ENCODE measurements at regions not wholly inside any gene's neighbourhood (a gene's known extent, or its start where the extent isn't known, plus 50 kb on each side); places are given as distances from the start of the nearest gene placed in this dataset.

GRCh38 chr4:127000846-127001245, 631.9 kb upstream of the INTU start:
- TF ChIP-seq, protein P1, sequence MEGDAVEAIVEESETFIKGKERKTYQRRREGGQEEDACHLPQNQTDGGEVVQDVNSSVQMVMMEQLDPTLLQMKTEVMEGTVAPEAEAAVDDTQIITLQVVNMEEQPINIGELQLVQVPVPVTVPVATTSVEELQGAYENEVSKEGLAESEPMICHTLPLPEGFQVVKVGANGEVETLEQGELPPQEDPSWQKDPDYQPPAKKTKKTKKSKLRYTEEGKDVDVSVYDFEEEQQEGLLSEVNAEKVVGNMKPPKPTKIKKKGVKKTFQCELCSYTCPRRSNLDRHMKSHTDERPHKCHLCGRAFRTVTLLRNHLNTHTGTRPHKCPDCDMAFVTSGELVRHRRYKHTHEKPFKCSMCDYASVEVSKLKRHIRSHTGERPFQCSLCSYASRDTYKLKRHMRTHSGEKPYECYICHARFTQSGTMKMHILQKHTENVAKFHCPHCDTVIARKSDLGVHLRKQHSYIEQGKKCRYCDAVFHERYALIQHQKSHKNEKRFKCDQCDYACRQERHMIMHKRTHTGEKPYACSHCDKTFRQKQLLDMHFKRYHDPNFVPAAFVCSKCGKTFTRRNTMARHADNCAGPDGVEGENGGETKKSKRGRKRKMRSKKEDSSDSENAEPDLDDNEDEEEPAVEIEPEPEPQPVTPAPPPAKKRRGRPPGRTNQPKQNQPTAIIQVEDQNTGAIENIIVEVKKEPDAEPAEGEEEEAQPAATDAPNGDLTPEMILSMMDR (IDR thresholded peaks at IDR 0.05; ENCODE audit: low read depth, low read length): no peak
- Histone ChIP-seq H3K4me3 (ENCODE audit: low read depth, low read length) (no peak overlapping the region), H3K9me3 (no peaks in the 10 kb centered on the region), H3K27me3 (no peaks in the 10 kb centered on the region), H3K4me1 (no peaks in the 10 kb centered on the region), H3K36me3 (no peaks in the 10 kb centered on the region)
- no peak for DNase-seq

GRCh38 chr4:127001933-127002332, 630.8 kb upstream of the INTU start:
- Histone ChIP-seq H3K9me3 (no peaks in the 10 kb centered on the region), H3K4me3 (ENCODE audit: low read depth, low read length) (no peak overlapping the region), H3K36me3 (no peaks in the 10 kb centered on the region), H3K4me1 (no peaks in the 10 kb centered on the region), H3K27me3 (no peaks in the 10 kb centered on the region)
- TF ChIP-seq, protein P1 (IDR thresholded peaks at IDR 0.05; ENCODE audit: low read depth, low read length): no peak
- no peak for DNase-seq

DNA sequence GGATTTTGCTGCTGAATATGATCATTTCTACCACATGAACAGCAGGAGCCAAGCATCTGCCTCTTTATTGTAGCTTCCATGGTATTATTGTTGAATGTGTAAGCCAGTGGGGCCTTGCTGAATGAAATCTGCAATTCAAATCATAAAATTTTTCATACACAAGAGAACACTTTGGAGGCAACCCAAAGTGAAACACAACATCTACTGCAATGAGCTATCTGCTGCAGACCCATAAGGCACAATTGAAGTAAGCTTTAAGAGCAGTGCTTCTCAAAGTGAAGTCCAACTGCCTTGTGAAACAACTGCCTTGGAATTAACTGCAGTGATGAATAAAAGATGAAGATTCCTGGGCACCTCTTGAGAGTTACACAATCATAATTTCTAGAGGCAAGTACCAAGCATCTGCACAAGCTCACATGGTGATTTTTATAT, 626.3 kb upstream of the INTU start:
- TF ChIP-seq, protein P1 (IDR thresholded peaks at IDR 0.05; ENCODE audit: low read depth, low read length): no peak
- DNase-seq: no peak
- Histone ChIP-seq H3K4me3 (ENCODE audit: low read depth, low read length) (no peak overlapping the region), H3K4me1 (no peaks in the 10 kb centered on the region), H3K36me3 (no peaks in the 10 kb centered on the region), H3K9me3 (no peaks in the 10 kb centered on the region), H3K27me3 (no peaks in the 10 kb centered on the region)

- H3K36me3 ChIP-seq: no peaks in the 10 kb centered on the region
- H3K27me3 ChIP-seq: no peaks in the 10 kb centered on the region
- no peak overlapping the region for H3K4me3 ChIP-seq (ENCODE audit: low read depth, low read length)
- DNase-seq: no peak
- no peaks in the 10 kb centered on the region for H3K4me1 ChIP-seq
- H3K9me3 ChIP-seq: no peaks in the 10 kb centered on the region
- TF ChIP-seq, protein P1 (IDR thresholded peaks at IDR 0.05; ENCODE audit: low read depth, low read length): no peak
Measured at GRCh38 chr4:127007305-127007704, 625.5 kb upstream of the INTU start.

DNA sequence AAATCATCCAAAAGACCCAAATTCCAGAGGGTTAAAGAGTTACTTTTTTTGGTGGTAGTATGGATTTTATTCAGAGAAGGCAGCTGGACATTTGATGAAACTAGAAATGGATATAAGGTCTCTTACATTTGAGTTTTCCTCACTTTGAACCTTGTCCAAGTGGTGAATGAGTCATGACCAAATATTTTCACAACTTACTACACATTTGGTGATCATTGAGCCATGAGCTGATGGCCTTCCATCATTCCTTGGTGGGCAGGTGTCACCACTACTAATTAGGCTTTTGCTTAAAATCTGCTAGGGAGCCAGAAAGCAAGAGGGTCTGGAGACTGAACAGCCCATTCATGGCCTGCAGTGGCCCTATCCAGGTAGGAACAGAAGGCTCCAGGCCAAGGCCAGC, 620.2 kb upstream of the INTU start:
- H3K9me3 ChIP-seq: no peaks in the 10 kb centered on the region
- no peaks in the 10 kb centered on the region for H3K36me3 ChIP-seq
- DNase-seq: no peak
- no peaks in the 10 kb centered on the region for H3K27me3 ChIP-seq
- no peak overlapping the region for H3K4me3 ChIP-seq (ENCODE audit: low read depth, low read length)
- TF ChIP-seq, protein P1 (IDR thresholded peaks at IDR 0.05; ENCODE audit: low read depth, low read length): no peak
- H3K4me1 ChIP-seq: no peaks in the 10 kb centered on the region

DNA sequence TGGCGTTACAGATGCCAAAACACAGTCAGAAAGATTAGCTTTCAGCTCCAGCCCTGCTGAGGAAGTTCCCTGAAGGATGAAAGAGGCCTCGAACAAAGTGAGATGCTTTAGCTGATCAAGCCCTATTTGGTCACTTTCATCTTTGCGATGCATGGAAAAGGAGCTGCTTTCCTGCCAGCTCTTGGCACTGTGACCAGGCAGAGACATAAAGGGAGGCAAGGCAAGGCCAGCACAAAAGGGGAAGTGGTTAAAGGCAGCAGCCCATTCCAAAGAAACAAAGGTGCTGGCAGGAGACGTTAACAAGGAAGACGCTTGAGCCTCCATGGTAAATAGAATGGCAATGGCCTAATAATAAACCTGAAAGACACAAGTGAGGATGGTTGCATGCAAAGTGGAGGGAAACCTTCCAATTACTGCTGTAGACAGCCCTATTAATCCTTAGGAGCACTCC, 617.1 kb upstream of the INTU start:
- H3K36me3 ChIP-seq: no peaks in the 10 kb centered on the region
- TF ChIP-seq, protein P1 (IDR thresholded peaks at IDR 0.05; ENCODE audit: low read depth, low read length): no peak
- DNase-seq: no peak
- no peak overlapping the region for H3K4me3 ChIP-seq (ENCODE audit: low read depth, low read length)
- no peaks in the 10 kb centered on the region for H3K4me1 ChIP-seq
- H3K9me3 ChIP-seq: no peaks in the 10 kb centered on the region
- H3K27me3 ChIP-seq: no peaks in the 10 kb centered on the region

Measured in BE2C (cell line).